ENCODE measurements at regions not wholly inside any gene's neighbourhood (a gene's known extent, or its start where the extent isn't known, plus 50 kb on each side); places are given as distances from the start of the nearest gene placed in this dataset.
A peak's percentile ranks its signal among the peaks of the same experiment; 100 is the strongest.

- no peaks in the 10 kb centered on the region for H3K27me3 ChIP-seq (ENCODE audit: insufficient read depth, low read length)
- no peaks in the 10 kb centered on the region for H3K36me3 ChIP-seq (ENCODE audit: insufficient read depth, low read length)
- peak overlapping the region; percentile 25 for H2AFZ ChIP-seq (ENCODE audit: low read length)
- H3K9me3 ChIP-seq (ENCODE audit: low read depth, low read length), result no peaks in the 10 kb centered on the region
- no peak overlapping the region for H3K4me3 ChIP-seq (ENCODE audit: insufficient read depth, low read length)
- H3K4me2 ChIP-seq (ENCODE audit: insufficient read depth, low read length), result no peak overlapping the region
- H4K20me1 ChIP-seq (ENCODE audit: insufficient read depth, low read length), result no peaks in the 10 kb centered on the region
- DNase-seq (ENCODE audit: insufficient read length, low spot score, missing footprints), result no peak
- TF ChIP-seq, protein P1, sequence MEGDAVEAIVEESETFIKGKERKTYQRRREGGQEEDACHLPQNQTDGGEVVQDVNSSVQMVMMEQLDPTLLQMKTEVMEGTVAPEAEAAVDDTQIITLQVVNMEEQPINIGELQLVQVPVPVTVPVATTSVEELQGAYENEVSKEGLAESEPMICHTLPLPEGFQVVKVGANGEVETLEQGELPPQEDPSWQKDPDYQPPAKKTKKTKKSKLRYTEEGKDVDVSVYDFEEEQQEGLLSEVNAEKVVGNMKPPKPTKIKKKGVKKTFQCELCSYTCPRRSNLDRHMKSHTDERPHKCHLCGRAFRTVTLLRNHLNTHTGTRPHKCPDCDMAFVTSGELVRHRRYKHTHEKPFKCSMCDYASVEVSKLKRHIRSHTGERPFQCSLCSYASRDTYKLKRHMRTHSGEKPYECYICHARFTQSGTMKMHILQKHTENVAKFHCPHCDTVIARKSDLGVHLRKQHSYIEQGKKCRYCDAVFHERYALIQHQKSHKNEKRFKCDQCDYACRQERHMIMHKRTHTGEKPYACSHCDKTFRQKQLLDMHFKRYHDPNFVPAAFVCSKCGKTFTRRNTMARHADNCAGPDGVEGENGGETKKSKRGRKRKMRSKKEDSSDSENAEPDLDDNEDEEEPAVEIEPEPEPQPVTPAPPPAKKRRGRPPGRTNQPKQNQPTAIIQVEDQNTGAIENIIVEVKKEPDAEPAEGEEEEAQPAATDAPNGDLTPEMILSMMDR (IDR thresholded peaks at IDR 0.05; ENCODE audit: extremely low read depth, low read depth, low read length), result no peak
- no peak overlapping the region for H3K27ac ChIP-seq (ENCODE audit: low read depth, low read length)
- H3K79me2 ChIP-seq (ENCODE audit: insufficient read depth, low read length), result no peaks in the 10 kb centered on the region
- H3K4me1 ChIP-seq (ENCODE audit: insufficient read depth, low read length), result peaks cover 27% of the 10 kb centered on the region
Observed at GRCh38 chr12:13348464-13348863, 151.9 kb downstream of the EMP1 start.

DNA sequence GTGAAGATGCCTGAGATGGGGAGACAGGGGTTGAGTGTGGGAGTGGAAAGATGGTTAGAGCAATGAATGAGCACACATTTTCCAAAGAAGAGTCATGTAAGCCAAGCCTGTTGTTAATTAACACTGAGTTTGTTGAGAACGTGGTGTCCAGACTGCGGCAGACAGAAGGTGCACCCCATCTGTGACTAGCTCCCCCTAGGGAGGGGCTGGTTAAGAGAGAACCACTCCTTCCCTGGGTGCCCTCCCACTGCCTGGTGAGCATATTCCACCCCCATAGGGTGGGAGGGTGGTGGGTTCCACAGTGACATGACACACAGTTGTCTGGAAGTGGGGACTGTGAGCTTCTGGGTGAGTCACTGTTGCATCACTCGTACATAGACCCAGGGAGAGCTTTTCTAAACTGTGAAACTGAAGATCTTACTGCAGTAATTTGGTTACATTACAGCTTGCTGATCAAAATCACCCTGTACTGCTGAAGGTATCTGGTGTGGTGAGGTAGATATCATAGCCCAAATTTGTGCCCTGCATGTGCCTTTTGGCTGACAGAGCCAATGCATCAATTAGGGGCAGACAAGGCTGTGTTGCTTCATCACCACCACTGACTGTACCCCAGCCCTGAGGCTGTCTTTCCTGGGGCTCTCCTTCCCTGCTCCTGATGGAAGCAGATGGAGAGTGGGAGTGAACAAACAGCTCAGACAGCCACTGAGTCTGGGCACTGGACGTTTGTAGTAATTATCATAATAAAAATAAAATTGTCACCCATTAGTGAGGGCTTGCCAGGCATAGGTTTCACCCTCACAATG, 150.9 kb downstream of the EMP1 start:
- Histone ChIP-seq H3K36me3 (ENCODE audit: insufficient read depth, low read length) (no peaks in the 10 kb centered on the region), H3K9me3 (ENCODE audit: low read depth, low read length) (no peaks in the 10 kb centered on the region), H2AFZ (ENCODE audit: low read length) (peak overlapping the region; percentile 42), H3K27ac (ENCODE audit: low read depth, low read length) (peak overlapping the region; percentile 44), H3K27me3 (ENCODE audit: insufficient read depth, low read length) (no peaks in the 10 kb centered on the region), H3K4me3 (ENCODE audit: insufficient read depth, low read length) (no peak overlapping the region), H4K20me1 (ENCODE audit: insufficient read depth, low read length) (no peaks in the 10 kb centered on the region), H3K79me2 (ENCODE audit: insufficient read depth, low read length) (no peaks in the 10 kb centered on the region), H3K4me2 (ENCODE audit: insufficient read depth, low read length) (peak overlapping the region; percentile 65), H3K4me1 (ENCODE audit: insufficient read depth, low read length) (peaks cover 38% of the 10 kb centered on the region)
- TF ChIP-seq, protein P1 (IDR thresholded peaks at IDR 0.05; ENCODE audit: extremely low read depth, low read depth, low read length), result peak; percentile 11
- no peak for DNase-seq (ENCODE audit: insufficient read length, low spot score, missing footprints)

GRCh38 chr12:13345722-13346121, 149.2 kb downstream of the EMP1 start:
- no peak for DNase-seq (ENCODE audit: insufficient read length, low spot score, missing footprints)
- Histone ChIP-seq H3K4me3 (ENCODE audit: insufficient read depth, low read length) (no peak overlapping the region), H3K4me1 (ENCODE audit: insufficient read depth, low read length) (peaks cover 40% of the 10 kb centered on the region), H3K4me2 (ENCODE audit: insufficient read depth, low read length) (no peak overlapping the region), H3K36me3 (ENCODE audit: insufficient read depth, low read length) (no peaks in the 10 kb centered on the region), H3K79me2 (ENCODE audit: insufficient read depth, low read length) (no peaks in the 10 kb centered on the region), H3K27ac (ENCODE audit: low read depth, low read length) (no peak overlapping the region), H3K27me3 (ENCODE audit: insufficient read depth, low read length) (no peaks in the 10 kb centered on the region), H2AFZ (ENCODE audit: low read length) (no peak overlapping the region), H3K9me3 (ENCODE audit: low read depth, low read length) (no peaks in the 10 kb centered on the region), H4K20me1 (ENCODE audit: insufficient read depth, low read length) (no peaks in the 10 kb centered on the region)
- TF ChIP-seq, protein P1 (IDR thresholded peaks at IDR 0.05; ENCODE audit: extremely low read depth, low read depth, low read length), result no peak

- Histone ChIP-seq H3K4me1 (ENCODE audit: insufficient read depth, low read length) (peaks cover 47% of the 10 kb centered on the region), H2AFZ (ENCODE audit: low read length) (no peak overlapping the region), H3K36me3 (ENCODE audit: insufficient read depth, low read length) (no peaks in the 10 kb centered on the region), H4K20me1 (ENCODE audit: insufficient read depth, low read length) (no peaks in the 10 kb centered on the region), H3K79me2 (ENCODE audit: insufficient read depth, low read length) (no peaks in the 10 kb centered on the region), H3K9me3 (ENCODE audit: low read depth, low read length) (no peaks in the 10 kb centered on the region), H3K4me3 (ENCODE audit: insufficient read depth, low read length) (no peak overlapping the region), H3K27me3 (ENCODE audit: insufficient read depth, low read length) (no peaks in the 10 kb centered on the region), H3K4me2 (ENCODE audit: insufficient read depth, low read length) (peak overlapping the region; percentile 30), H3K27ac (ENCODE audit: low read depth, low read length) (peak overlapping the region; percentile 36)
- no peak for DNase-seq (ENCODE audit: insufficient read length, low spot score, missing footprints)
- TF ChIP-seq, protein P1 (IDR thresholded peaks at IDR 0.05; ENCODE audit: extremely low read depth, low read depth, low read length), result no peak
Observed at GRCh38 chr12:13343375-13343774, 146.8 kb downstream of the EMP1 start.

All from osteoblast (primary cell).